Prostate gland (tissue), 2 donors: ENCODE measurements at regions not wholly inside any gene's neighbourhood (a gene's known extent, or its start where the extent isn't known, plus 50 kb on each side); places are given as distances from the start of the nearest gene placed in this dataset.

Experiments used
- DNase-seq: peaks from one replicate; pipeline ENCODE4 v3.0.0-alpha.2; 2019; ENCODE audit warnings: low spot score
- H3K27ac ChIP-seq, 2 donors: fragments of 200-600 bp; sonication (generic); 2 replicates each; pipeline ENCODE4 v1.5.1; 2017 to 2019
- H3K27me3 ChIP-seq: fragments of 200-600 bp; sonication (generic); replicated peaks from 2 replicates; pipeline ENCODE4 v1.5.1; 2019; ENCODE audit not compliant: insufficient read depth
- H3K36me3 ChIP-seq, 2 donors: fragments of 200-600 bp; sonication (generic); 1 replicate in 1 of 2; 2 replicates in 1 of 2; pipeline versions ENCODE4 v1.5.1 to v1.8.1; 2017 to 2019
- H3K4me1 ChIP-seq: fragments of 200-600 bp; sonication (generic); replicated peaks from 2 replicates; pipeline ENCODE4 v1.5.1; 2019
- H3K4me3 ChIP-seq, 2 donors: fragments of 200-600 bp; sonication (generic); 2 replicates each; pipeline ENCODE4 v1.5.1; 2017 to 2019
- H3K9me3 ChIP-seq: fragments of 200-600 bp; sonication (generic); 2 replicates; pipeline ENCODE4 v1.5.1; 2017
- POLR2A ChIP-seq: fragments of 450-650 bp; IDR thresholded peaks from one replicate; pipeline ENCODE4 v1.6.1; 2016; ENCODE audit warnings: antibody characterized with exemption, mild to moderate bottlenecking
- POLR2AphosphoS5 ChIP-seq: sonication (generic); formaldehyde crosslinking; IDR thresholded peaks from one replicate; pipeline ENCODE4 v1.6.1; 2017; ENCODE audit warnings: antibody characterized with exemption
- WGBS: methylation state at CpG from one replicate; pipeline ENCODE4 v1.1.5; 2018; 5-methylcytosine and 5-hydroxymethylcytosine counted together
- intact Hi-C: fragments of 100-400 bp; cut with DNase I; formaldehyde crosslinking; loops from one replicate; pipeline ENCODE4 v1.14.2; 2022
- TF ChIP-seq, protein P1 (sequence below), 4 experiments: fragments of 200-600 bp in 2 of 4; fragments of 450-650 bp in 2 of 4; sonication (generic) in 2 of 4; IDR thresholded peaks; 1 replicate in 3 of 4; 2 replicates in 1 of 4; pipeline ENCODE4 v1.5.1; 2016 to 2019; ENCODE audit warnings: antibody characterized with exemption in 4 of 4, mild to moderate bottlenecking in 2 of 4, moderate library complexity in 2 of 4

DNA sequence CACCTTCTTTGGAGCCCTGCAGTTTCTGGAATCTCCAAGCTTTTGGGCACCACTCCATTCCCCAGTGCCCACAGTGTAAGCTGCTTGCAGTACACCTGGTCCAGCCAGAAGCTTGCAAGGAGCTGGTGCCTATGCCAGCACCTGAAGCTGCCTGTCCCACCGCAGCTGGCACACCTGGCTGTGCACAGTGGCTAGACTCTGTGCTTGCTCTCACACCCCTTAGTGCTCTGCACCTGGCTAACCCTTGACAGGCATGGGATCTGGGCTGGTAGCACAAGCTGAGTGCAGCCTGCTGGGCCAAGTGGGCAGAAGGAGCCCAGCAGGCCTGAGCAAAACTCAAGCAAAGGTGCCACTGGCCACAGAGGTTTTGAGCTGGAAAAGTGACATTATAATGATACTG, 183.8 kb upstream of the MC4R start:
- H3K36me3 ChIP-seq, result no peaks in the 10 kb centered on the region
- no peak for DNase-seq
- intact Hi-C loops, result no loop called here
- H3K4me1 ChIP-seq, result no peaks in the 10 kb centered on the region
- no peak overlapping the region for H3K27ac ChIP-seq
- TF ChIP-seq POLR2AphosphoS5 (no peak), POLR2A (no peak)
- TF ChIP-seq, protein P1, sequence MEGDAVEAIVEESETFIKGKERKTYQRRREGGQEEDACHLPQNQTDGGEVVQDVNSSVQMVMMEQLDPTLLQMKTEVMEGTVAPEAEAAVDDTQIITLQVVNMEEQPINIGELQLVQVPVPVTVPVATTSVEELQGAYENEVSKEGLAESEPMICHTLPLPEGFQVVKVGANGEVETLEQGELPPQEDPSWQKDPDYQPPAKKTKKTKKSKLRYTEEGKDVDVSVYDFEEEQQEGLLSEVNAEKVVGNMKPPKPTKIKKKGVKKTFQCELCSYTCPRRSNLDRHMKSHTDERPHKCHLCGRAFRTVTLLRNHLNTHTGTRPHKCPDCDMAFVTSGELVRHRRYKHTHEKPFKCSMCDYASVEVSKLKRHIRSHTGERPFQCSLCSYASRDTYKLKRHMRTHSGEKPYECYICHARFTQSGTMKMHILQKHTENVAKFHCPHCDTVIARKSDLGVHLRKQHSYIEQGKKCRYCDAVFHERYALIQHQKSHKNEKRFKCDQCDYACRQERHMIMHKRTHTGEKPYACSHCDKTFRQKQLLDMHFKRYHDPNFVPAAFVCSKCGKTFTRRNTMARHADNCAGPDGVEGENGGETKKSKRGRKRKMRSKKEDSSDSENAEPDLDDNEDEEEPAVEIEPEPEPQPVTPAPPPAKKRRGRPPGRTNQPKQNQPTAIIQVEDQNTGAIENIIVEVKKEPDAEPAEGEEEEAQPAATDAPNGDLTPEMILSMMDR (IDR thresholded peaks at IDR 0.05), result no peak
- H3K27me3 ChIP-seq, result no peaks in the 10 kb centered on the region
- 75% methylated on average over 1 of the region's 1 CpG for WGBS
- no peaks in the 10 kb centered on the region for H3K9me3 ChIP-seq
- H3K4me3 ChIP-seq, result no peak overlapping the region

DNA sequence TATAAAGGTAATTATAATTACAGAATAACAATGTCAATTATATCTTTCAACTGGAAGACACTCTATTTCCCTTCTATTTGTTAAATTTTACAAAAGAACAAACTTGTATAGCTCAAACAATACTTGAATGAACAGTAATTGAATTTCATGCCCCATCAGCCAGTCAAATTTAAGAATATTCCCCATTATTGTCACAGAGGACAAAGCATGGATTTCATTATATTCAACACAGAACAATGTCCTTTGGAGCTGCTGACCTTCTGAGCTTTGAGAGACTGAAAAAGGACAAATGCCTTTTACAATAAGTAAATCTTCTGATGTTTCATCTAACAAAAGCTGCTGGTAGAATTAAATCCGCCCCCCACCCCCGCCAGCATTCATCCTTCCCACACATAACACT, 187.5 kb upstream of the MC4R start:
- no peaks in the 10 kb centered on the region for H3K9me3 ChIP-seq
- H3K4me3 ChIP-seq, result no peak overlapping the region
- no peaks in the 10 kb centered on the region for H3K27me3 ChIP-seq
- H3K36me3 ChIP-seq, result no peaks in the 10 kb centered on the region
- 72% methylated on average over 2 of the region's 2 CpGs for WGBS
- no peak for DNase-seq
- no peaks in the 10 kb centered on the region for H3K4me1 ChIP-seq
- no peak overlapping the region for H3K27ac ChIP-seq
- intact Hi-C loops, result no loop called here
- TF ChIP-seq POLR2A, result no peak
- TF ChIP-seq, protein P1 (IDR thresholded peaks at IDR 0.05), result no peak

DNA sequence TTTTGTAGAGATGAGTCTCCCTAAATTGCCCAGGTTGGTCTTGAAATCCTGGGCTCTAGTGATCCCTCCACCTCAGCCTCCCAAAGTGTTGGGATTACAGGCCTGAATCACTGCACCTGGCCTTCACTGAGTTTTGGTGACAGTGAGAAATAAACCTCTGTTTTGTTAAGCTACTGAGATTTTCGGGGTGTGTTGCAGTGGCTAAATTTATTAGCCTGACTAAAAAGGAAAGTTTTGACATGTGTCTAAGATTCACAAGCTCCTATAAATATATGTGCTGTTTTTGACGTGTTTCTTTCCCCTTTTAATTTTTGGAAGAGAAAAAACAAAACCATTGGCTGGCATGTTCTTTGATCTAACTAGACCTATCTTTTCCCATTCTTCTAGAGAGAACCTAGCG, 190.5 kb upstream of the MC4R start:
- WGBS, result 63% methylated on average over 3 of the region's 3 CpGs
- DNase-seq, result no peak
- TF ChIP-seq POLR2AphosphoS5 (no peak), POLR2A (no peak)
- TF ChIP-seq, protein P1 (IDR thresholded peaks at IDR 0.05), result no peak

DNA sequence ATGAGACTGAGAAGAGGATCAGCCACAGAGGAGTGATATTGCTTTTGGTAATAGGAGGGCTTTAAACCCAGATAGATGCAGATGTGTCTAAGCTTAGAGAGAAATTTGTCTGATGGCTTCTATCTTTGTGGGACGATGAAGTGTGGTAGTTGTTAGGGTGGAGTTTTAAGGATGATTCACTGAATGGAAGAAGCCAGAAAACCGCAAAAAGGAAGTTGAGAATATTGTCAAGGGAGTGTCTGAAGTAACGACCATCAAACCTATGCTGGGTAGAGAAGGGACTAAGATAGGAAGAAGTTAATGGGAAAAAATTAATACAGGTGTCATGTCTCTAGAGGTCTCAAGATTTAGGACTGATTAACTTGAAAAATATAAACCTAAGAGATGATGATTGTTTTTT, 195.6 kb upstream of the MC4R start:
- Histone ChIP-seq H3K4me3 (no peak overlapping the region), H3K27me3 (no peaks in the 10 kb centered on the region), H3K9me3 (no peaks in the 10 kb centered on the region), H3K36me3 (no peaks in the 10 kb centered on the region), H3K4me1 (no peaks in the 10 kb centered on the region), H3K27ac (no peak overlapping the region)
- DNase-seq, result no peak
- intact Hi-C loops, result no loop called here
- TF ChIP-seq POLR2A, result no peak
- TF ChIP-seq, protein P1 (IDR thresholded peaks at IDR 0.05), result no peak
- no peak for TF ChIP-seq POLR2AphosphoS5
- 80% methylated on average over 3 of the region's 3 CpGs for WGBS

More for the DNA sequence above, 190.5 kb upstream of the MC4R start:
- no peaks in the 10 kb centered on the region for H3K36me3 ChIP-seq
- H3K27ac ChIP-seq, result no peak overlapping the region
- intact Hi-C loops, result no loop called here
- H3K9me3 ChIP-seq, result no peaks in the 10 kb centered on the region
- no peaks in the 10 kb centered on the region for H3K4me1 ChIP-seq
- no peak overlapping the region for H3K4me3 ChIP-seq
- no peaks in the 10 kb centered on the region for H3K27me3 ChIP-seq

DNA sequence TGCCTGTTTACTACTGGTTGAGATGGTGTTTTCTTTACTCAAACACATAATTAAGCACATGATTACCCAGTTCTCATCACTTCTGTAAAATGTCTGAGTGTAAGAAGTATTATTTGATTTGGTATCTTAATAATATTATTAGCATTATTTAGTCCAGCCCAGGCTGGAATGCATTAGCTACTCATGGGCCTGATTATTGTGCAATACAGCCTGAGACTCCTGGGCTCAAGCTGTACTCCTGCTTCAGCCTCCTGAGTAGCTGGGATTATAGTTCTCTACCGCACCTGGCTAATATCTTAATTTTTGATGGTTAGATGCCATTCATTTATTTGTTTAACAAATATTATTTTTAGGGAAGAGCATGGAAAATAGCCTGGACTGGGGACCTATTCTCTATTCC, 197.6 kb upstream of the MC4R start:
- intact Hi-C loops, result no loop called here
- no peak overlapping the region for H3K4me3 ChIP-seq
- H3K36me3 ChIP-seq, result no peaks in the 10 kb centered on the region
- TF ChIP-seq POLR2AphosphoS5, result no peak
- TF ChIP-seq, protein P1 (IDR thresholded peaks at IDR 0.05), result no peak
- TF ChIP-seq POLR2A, result no peak
- H3K27ac ChIP-seq, result no peak overlapping the region
- no peaks in the 10 kb centered on the region for H3K27me3 ChIP-seq
- no peaks in the 10 kb centered on the region for H3K4me1 ChIP-seq
- no peak for DNase-seq
- WGBS, result 96% methylated on average over 1 of the region's 1 CpG
- no peaks in the 10 kb centered on the region for H3K9me3 ChIP-seq
